Endothelial cell (in vitro differentiated cells): ENCODE measurements at regions not wholly inside any gene's neighbourhood (a gene's known extent, or its start where the extent isn't known, plus 50 kb on each side); places are given as distances from the start of the nearest gene placed in this dataset.

Experiments used
- DNase-seq: peaks from one replicate; pipeline ENCODE4 v3.0.0; 2021; ENCODE audit warnings: low spot score
- H3K27ac Mint-ChIP-seq: one replicate; pipeline ENCODE4 v1.8.0; 2021; ENCODE audit warnings: mixed read lengths, inconsistent platforms; ENCODE audit not compliant: unreplicated experiment
- H3K27me3 Mint-ChIP-seq: one replicate; pipeline ENCODE4 v1.8.0; 2021; ENCODE audit warnings: mild to moderate bottlenecking, moderate library complexity, mixed read lengths, inconsistent platforms; ENCODE audit not compliant: unreplicated experiment
- H3K36me3 Mint-ChIP-seq: one replicate; pipeline ENCODE4 v1.8.0; 2021; ENCODE audit warnings: mild to moderate bottlenecking, low read depth, mixed read lengths, inconsistent platforms; ENCODE audit not compliant: unreplicated experiment
- H3K4me1 Mint-ChIP-seq: one replicate; pipeline ENCODE4 v1.8.0; 2021; ENCODE audit warnings: mild to moderate bottlenecking, mixed read lengths, inconsistent platforms; ENCODE audit not compliant: unreplicated experiment
- H3K4me3 Mint-ChIP-seq: one replicate; pipeline ENCODE4 v1.8.0; 2021; ENCODE audit warnings: mild to moderate bottlenecking, mixed read lengths, inconsistent platforms; ENCODE audit not compliant: unreplicated experiment
- H3K9me3 Mint-ChIP-seq: one replicate; pipeline ENCODE4 v1.8.0; 2021; ENCODE audit warnings: mixed read lengths, inconsistent platforms; ENCODE audit not compliant: unreplicated experiment
- CTCF ChIP-seq: fragments of 200-600 bp; sonication (generic); IDR thresholded peaks from one replicate; pipeline ENCODE4 v1.5.0; 2021; ENCODE audit warnings: antibody characterized with exemption; ENCODE audit not compliant: unreplicated experiment

DNA sequence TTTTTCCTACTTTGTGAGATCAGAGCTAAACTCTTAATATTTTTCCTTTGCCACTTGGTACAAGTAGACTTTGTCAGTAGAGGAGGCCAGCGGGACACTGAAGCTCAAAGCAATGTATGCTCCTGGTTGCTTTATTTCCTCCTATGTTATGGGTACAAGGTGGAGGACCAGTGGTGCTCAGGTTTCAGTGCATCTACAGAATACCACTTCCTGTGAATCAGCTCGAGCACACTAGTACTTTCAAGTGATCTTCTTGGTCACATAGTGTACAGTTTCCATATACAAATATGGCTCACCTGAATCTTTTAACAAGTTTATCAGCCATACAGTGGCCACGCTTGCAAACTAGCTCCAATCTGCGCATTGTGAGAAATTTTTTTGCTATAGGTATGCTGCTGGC lies 1674.8 kb upstream of the TMEFF2 start:
- no peaks in the 10 kb centered on the region for H3K36me3 Mint-ChIP-seq
- DNase-seq, result no peak
- H3K4me1 Mint-ChIP-seq, result no peaks in the 10 kb centered on the region
- TF ChIP-seq CTCF, result no peak
- no peak overlapping the region for H3K4me3 Mint-ChIP-seq
- no peak overlapping the region for H3K27ac Mint-ChIP-seq
- H3K9me3 Mint-ChIP-seq, result no peaks in the 10 kb centered on the region
- H3K27me3 Mint-ChIP-seq, result no peaks in the 10 kb centered on the region

- no peak for DNase-seq
- TF ChIP-seq CTCF, result no peak
- H3K4me1 Mint-ChIP-seq, result no peaks in the 10 kb centered on the region
- H3K27me3 Mint-ChIP-seq, result no peaks in the 10 kb centered on the region
- no peaks in the 10 kb centered on the region for H3K9me3 Mint-ChIP-seq
- no peaks in the 10 kb centered on the region for H3K36me3 Mint-ChIP-seq
- no peak overlapping the region for H3K27ac Mint-ChIP-seq
- H3K4me3 Mint-ChIP-seq, result no peak overlapping the region
These were observed 1674.1 kb upstream of the TMEFF2 start for GRCh38 chr2:193868833-193869232.

GRCh38 chr2:193868132-193868531 lies 1673.4 kb upstream of the TMEFF2 start:
- Mint-ChIP-seq H3K4me1 (no peaks in the 10 kb centered on the region), H3K27me3 (no peaks in the 10 kb centered on the region), H3K9me3 (no peaks in the 10 kb centered on the region), H3K27ac (no peak overlapping the region), H3K4me3 (no peak overlapping the region), H3K36me3 (no peaks in the 10 kb centered on the region)
- DNase-seq, result no peak
- no peak for TF ChIP-seq CTCF

- TF ChIP-seq CTCF, result no peak
- Mint-ChIP-seq H3K9me3 (no peaks in the 10 kb centered on the region), H3K36me3 (no peaks in the 10 kb centered on the region), H3K27ac (no peak overlapping the region), H3K27me3 (no peaks in the 10 kb centered on the region), H3K4me1 (no peaks in the 10 kb centered on the region), H3K4me3 (no peak overlapping the region)
- no peak for DNase-seq
These were observed 1672.7 kb upstream of the TMEFF2 start for GRCh38 chr2:193867454-193867853.

DNA sequence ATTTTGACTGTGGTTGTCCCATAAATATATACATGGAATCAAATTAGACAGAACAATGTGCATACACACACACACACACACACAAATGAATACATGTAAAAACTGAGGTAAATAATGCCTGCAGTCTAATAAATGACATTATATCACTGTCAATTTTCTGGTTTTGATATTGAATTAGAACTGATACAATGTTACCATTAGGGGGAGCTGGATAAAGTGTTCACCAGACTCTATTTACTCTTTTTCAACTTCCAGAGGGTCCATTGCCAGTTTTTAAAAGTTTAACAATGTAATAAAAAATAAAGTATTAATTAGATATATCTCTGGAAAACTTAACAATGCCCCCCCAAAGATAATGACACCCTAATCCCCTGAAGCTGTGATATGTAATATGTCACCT lies 1666.8 kb upstream of the TMEFF2 start:
- Mint-ChIP-seq H3K27me3 (no peaks in the 10 kb centered on the region), H3K4me1 (no peaks in the 10 kb centered on the region), H3K27ac (no peak overlapping the region), H3K36me3 (no peaks in the 10 kb centered on the region), H3K4me3 (no peak overlapping the region), H3K9me3 (no peaks in the 10 kb centered on the region)
- no peak for DNase-seq
- peak; percentile 33 for TF ChIP-seq CTCF
